H1 (cell line): ENCODE measurements at regions not wholly inside any gene's neighbourhood (a gene's known extent, or its start where the extent isn't known, plus 50 kb on each side); places are given as distances from the start of the nearest gene placed in this dataset.

Experiments
- CTCF ChIA-PET: fragments of 300-600 bp; sonication (Branson Sonifier 250); formaldehyde crosslinking; loops from one replicate; lab custom pipeline; 2021; ENCODE audit not compliant: partially characterized antibody; lab: Charles Lee
- POLR2A ChIA-PET: fragments of 300-600 bp; sonication (Branson Sonifier 250); formaldehyde crosslinking; loops from one replicate; lab custom pipeline; 2021; ENCODE audit warnings: inconsistent platforms; ENCODE audit not compliant: partially characterized antibody; lab: Charles Lee
- DNase-seq, 2 experiments: peaks; one replicate each; pipeline versions ENCODE4 v3.0.0 to v3.0.0-alpha.2; 2010 to 2022; ENCODE audit warnings: low spot score in 2 of 2, low read depth in 1 of 2, mixed read lengths in 1 of 2
- FAIRE-seq: peaks from 2 replicates; lab custom pipeline; 2011; peaks lifted over from hg19 to GRCh38; lab: Jason Lieb, UNC
- H2AFZ ChIP-seq: 2 replicates; pipeline ENCODE4 v1.8.1; 2012; ENCODE audit warnings: low read length, inconsistent platforms
- H2AK5ac ChIP-seq: 2 replicates; pipeline ENCODE4 v1.6.1; 2013; ENCODE audit warnings: low read depth, low read length
- H2BK120ac ChIP-seq: replicated peaks from 2 replicates; pipeline ENCODE3; 2013; ENCODE audit warnings: low read depth, low read length, inconsistent platforms
- H2BK12ac ChIP-seq: 2 replicates; pipeline ENCODE4 v1.6.1; 2013; ENCODE audit warnings: low read depth, low read length
- H2BK15ac ChIP-seq: 2 replicates; pipeline ENCODE4 v1.6.1; 2013; ENCODE audit warnings: low read length
- H2BK20ac ChIP-seq: 2 replicates; pipeline ENCODE4 v1.6.1; 2013; ENCODE audit warnings: low read length
- H2BK5ac ChIP-seq: 2 replicates; pipeline ENCODE4 v1.6.1; 2013; ENCODE audit warnings: low read depth, low read length
- H3K14ac ChIP-seq: 2 replicates; pipeline ENCODE4 v1.6.1; 2013; ENCODE audit warnings: inconsistent platforms; ENCODE audit not compliant: insufficient read length
- H3K18ac ChIP-seq: 2 replicates; pipeline ENCODE4 v1.6.1; 2013; ENCODE audit warnings: low read length; ENCODE audit errors: extremely low read depth
- H3K23ac ChIP-seq: 2 replicates; pipeline ENCODE4 v1.6.1; 2013; ENCODE audit warnings: inconsistent platforms; ENCODE audit not compliant: insufficient read length
- H3K23me2 ChIP-seq: 2 replicates; pipeline ENCODE4 v1.6.1; 2013; ENCODE audit warnings: low read depth, low read length
- H3K27ac ChIP-seq: 2 replicates; pipeline ENCODE4 v1.6.1; 2011; ENCODE audit warnings: low read depth, low read length, inconsistent platforms
- H3K27me3 ChIP-seq, 4 experiments: replicated peaks in 1 of 4; 1 replicate in 1 of 4; 2 replicates in 3 of 4; pipeline versions ENCODE4 v1.6.1 to v1.8.1; 2011 to 2013; ENCODE audit warnings: low read length in 3 of 4, mild to moderate bottlenecking in 3 of 4, inconsistent platforms in 2 of 4, mixed read lengths in 2 of 4, moderate library complexity in 1 of 4; ENCODE audit not compliant: control insufficient read depth in 3 of 4, insufficient read depth in 3 of 4; ENCODE audit errors: extremely low read depth in 1 of 4
- H3K36me3 ChIP-seq, 4 experiments: 2 replicates each; pipeline versions ENCODE4 v1.6.1 to v1.8.1; 2011 to 2013; ENCODE audit warnings: mild to moderate bottlenecking in 4 of 4, low read length in 3 of 4, moderate library complexity in 2 of 4, control low read depth in 1 of 4, inconsistent platforms in 1 of 4; ENCODE audit not compliant: insufficient read depth in 4 of 4, control insufficient read depth in 2 of 4
- H3K4ac ChIP-seq: replicated peaks from 2 replicates; pipeline ENCODE3; 2013; ENCODE audit warnings: low read length, low read depth, mixed read lengths, inconsistent platforms; ENCODE audit not compliant: insufficient read length
- H3K4me1 ChIP-seq, 4 experiments: replicated peaks in 1 of 4; 1 replicate in 1 of 4; 2 replicates in 3 of 4; pipeline versions ENCODE4 v1.6.1 to v1.8.1; 2011 to 2013; ENCODE audit warnings: low read length in 3 of 4, inconsistent platforms in 2 of 4, mixed read lengths in 1 of 4; ENCODE audit not compliant: insufficient read depth in 4 of 4, control insufficient read depth in 3 of 4
- H3K4me2 ChIP-seq, 2 experiments: 2 replicates each; pipeline versions ENCODE4 v1.6.1 to v1.8.1; 2011 to 2013; ENCODE audit warnings: low read depth in 2 of 2, low read length in 2 of 2, control low read depth in 1 of 2, inconsistent platforms in 1 of 2, mild to moderate bottlenecking in 1 of 2; ENCODE audit not compliant: insufficient read depth in 1 of 2
- H3K4me3 ChIP-seq, 4 experiments: fragments of 200-600, 300-600 bp in 1 of 4; sonication (generic), shearing (Covaris generic), sonication (Bioruptor Twin) in 1 of 4; 2 replicates each; pipeline versions ENCODE4 v1.5.1 to v1.8.1; 2011 to 2016; ENCODE audit warnings: low read length in 4 of 4, low read depth in 3 of 4, control low read depth in 2 of 4, inconsistent platforms in 2 of 4, mild to moderate bottlenecking in 2 of 4, mixed read lengths in 1 of 4, moderate library complexity in 1 of 4; ENCODE audit not compliant: insufficient read depth in 2 of 4; ENCODE audit errors: extremely low read depth in 1 of 4
- H3K56ac ChIP-seq: replicated peaks from 2 replicates; pipeline ENCODE3; 2013; ENCODE audit warnings: low read depth, mild to moderate bottlenecking, mixed read lengths, low read length, inconsistent platforms; ENCODE audit not compliant: insufficient read length
- H3K79me1 ChIP-seq: 2 replicates; pipeline ENCODE4 v1.6.1; 2013; ENCODE audit warnings: low read depth, low read length, control low read depth
- H3K79me2 ChIP-seq, 2 experiments: 2 replicates each; pipeline versions ENCODE4 v1.6.1 to v1.8.1; 2012 to 2013; ENCODE audit warnings: low read length in 2 of 2, mild to moderate bottlenecking in 2 of 2, inconsistent platforms in 1 of 2; ENCODE audit not compliant: insufficient read depth in 2 of 2, control insufficient read depth in 1 of 2
- H3K9ac ChIP-seq, 4 experiments: replicated peaks in 1 of 4; 1 replicate in 1 of 4; 2 replicates in 3 of 4; pipeline versions ENCODE4 v1.6.1 to v1.8.1; 2011 to 2013; ENCODE audit warnings: low read depth in 3 of 4, low read length in 3 of 4, control low read depth in 2 of 4, mild to moderate bottlenecking in 2 of 4, moderate library complexity in 2 of 4, inconsistent platforms in 1 of 4; ENCODE audit errors: extremely low read depth in 1 of 4
- H3K9me3 ChIP-seq, 2 experiments: 2 replicates each; pipeline versions ENCODE4 v1.6.1 to v1.8.1; 2012 to 2013; ENCODE audit warnings: mild to moderate bottlenecking in 2 of 2, moderate library complexity in 2 of 2, control low read depth in 1 of 2, inconsistent platforms in 1 of 2, low read depth in 1 of 2, low read length in 1 of 2, mixed read lengths in 1 of 2; ENCODE audit not compliant: insufficient read depth in 2 of 2
- H4K20me1 ChIP-seq, 2 experiments: replicated peaks in 1 of 2; 2 replicates each; pipeline versions ENCODE3 to v1.8.1; 2011 to 2013; ENCODE audit warnings: inconsistent platforms in 2 of 2, low read length in 2 of 2, mild to moderate bottlenecking in 1 of 2; ENCODE audit not compliant: insufficient read depth in 2 of 2, control insufficient read depth in 1 of 2
- H4K5ac ChIP-seq: 2 replicates; pipeline ENCODE4 v1.6.1; 2013; ENCODE audit warnings: low read length, low read depth, mixed read lengths, inconsistent platforms; ENCODE audit not compliant: insufficient read length
- H4K8ac ChIP-seq: 2 replicates; pipeline ENCODE4 v1.8.0; 2013; ENCODE audit warnings: mild to moderate bottlenecking, moderate library complexity, low read length, inconsistent platforms; ENCODE audit not compliant: insufficient read depth; ENCODE audit errors: extremely low read depth
- H4K91ac ChIP-seq: replicated peaks from 2 replicates; pipeline ENCODE3; 2013; ENCODE audit warnings: low read length, mixed read lengths, inconsistent platforms; ENCODE audit not compliant: insufficient read length
- ATF2 ChIP-seq: IDR thresholded peaks from 2 replicates; pipeline ENCODE4 v1.6.1; 2012; ENCODE audit warnings: low read length, inconsistent platforms
- BACH1 ChIP-seq: IDR thresholded peaks from 2 replicates; pipeline ENCODE4 v1.6.1; 2012; ENCODE audit warnings: low read length, improper control_type of control experiment
- CBX5 ChIP-seq: fragments of 300-800, 300-1000 bp; sonication (generic); IDR thresholded peaks from 2 replicates; pipeline ENCODE4 v1.7.1; 2016; ENCODE audit warnings: antibody characterized with exemption, low read length, low read depth
- CHD2 ChIP-seq: IDR thresholded peaks from 2 replicates; pipeline ENCODE4 v1.6.1; 2012; ENCODE audit warnings: low read length, improper control_type of control experiment
- CREB1 ChIP-seq: IDR thresholded peaks from 2 replicates; pipeline ENCODE4 v1.6.1; 2012; ENCODE audit warnings: inconsistent platforms
- EZH2 ChIP-seq: fragments of 200-600 bp; sonication (generic); IDR thresholded peaks from 2 replicates; pipeline ENCODE4 v1.7.1; 2012; ENCODE audit warnings: low read depth, mild to moderate bottlenecking, moderate library complexity, low read length, inconsistent platforms; ENCODE audit not compliant: severe bottlenecking
- JUN ChIP-seq: IDR thresholded peaks from 2 replicates; pipeline ENCODE4 v1.6.1; 2011; ENCODE audit warnings: low read depth, mild to moderate bottlenecking, improper control_type of control experiment, low read length
- KDM5A ChIP-seq: fragments of 200-600 bp; IDR thresholded peaks from 2 replicates; pipeline ENCODE4 v1.7.1; 2012; ENCODE audit warnings: mild to moderate bottlenecking, low read length, inconsistent platforms, mixed read lengths
- POLR2AphosphoS5 ChIP-seq: IDR thresholded peaks from 2 replicates; pipeline ENCODE4 v1.6.1; 2011; ENCODE audit warnings: low read depth, low read length
- RNF2 ChIP-seq: fragments of 200-900, 300-1000 bp; sonication (generic); IDR thresholded peaks from 2 replicates; pipeline ENCODE4 v1.7.1; 2016; ENCODE audit warnings: borderline replicate concordance, low read depth, mild to moderate bottlenecking, antibody characterized with exemption, low read length; ENCODE audit not compliant: poor library complexity, severe bottlenecking; ENCODE audit errors: missing control alignments
- RXRA ChIP-seq: IDR thresholded peaks from 2 replicates; pipeline ENCODE4 v1.6.1; 2011; ENCODE audit warnings: low read depth, mild to moderate bottlenecking, low read length, moderate library complexity; ENCODE audit not compliant: insufficient read depth
- SP4 ChIP-seq: IDR thresholded peaks from 2 replicates; pipeline ENCODE4 v1.6.1; 2012; ENCODE audit warnings: low read length, inconsistent platforms
- WGBS, 2 experiments: shearing (Covaris generic) in 1 of 2; methylation state at CpG; one replicate each; pipeline versions ENCODE4 v1.1.6 to v1.1.7; 2013 to 2015; ENCODE audit warnings: low lambda C conversion rate in 2 of 2, mixed read lengths in 2 of 2, inconsistent platforms in 1 of 2, low coverage in 1 of 2, missing lambda C conversion rate in 1 of 2; ENCODE audit not compliant: insufficient replicate concordance in 2 of 2, insufficient coverage in 1 of 2, insufficient read length in 1 of 2; ENCODE audit errors: extremely low coverage in 1 of 2, missing lambda C conversion rate in 1 of 2; 5-methylcytosine and 5-hydroxymethylcytosine counted together
- TF ChIP-seq, protein P1 (sequence below): IDR thresholded peaks from 2 replicates; pipeline ENCODE4 v1.6.1; 2012; ENCODE audit warnings: inconsistent platforms

DNA sequence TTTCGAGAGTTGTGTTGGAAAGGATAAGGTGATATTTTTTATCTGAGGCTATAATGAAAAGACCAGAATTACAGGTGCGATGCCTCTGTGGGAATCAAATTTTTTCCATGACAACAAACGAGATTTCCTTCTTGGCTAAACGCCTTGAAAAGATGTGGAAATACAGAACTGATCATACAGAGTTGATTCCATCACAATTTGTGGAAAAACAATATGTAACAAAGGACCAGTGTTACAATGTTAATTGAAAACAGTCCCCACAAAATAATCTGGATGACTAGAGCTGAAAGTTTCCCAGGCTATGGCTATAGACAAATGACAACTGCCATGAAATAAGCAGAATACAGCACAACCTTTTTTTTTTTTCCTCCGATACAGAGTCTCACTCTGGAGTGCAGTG lies 628.9 kb downstream of the DIAPH3 start:
- no peak overlapping the region for H3K18ac ChIP-seq
- no peak overlapping the region for H2BK15ac ChIP-seq
- no peak overlapping the region for H2BK12ac ChIP-seq
- no peak for FAIRE-seq
- H4K20me1 ChIP-seq, result no peaks in the 10 kb centered on the region
- no peak for DNase-seq
- no peak overlapping the region for H2AK5ac ChIP-seq
- H3K4me2 ChIP-seq, result no peak overlapping the region
- H4K5ac ChIP-seq, result no peak overlapping the region
- H3K27me3 ChIP-seq, result no peaks in the 10 kb centered on the region
- H3K79me1 ChIP-seq, result no peaks in the 10 kb centered on the region
- H2BK5ac ChIP-seq, result no peak overlapping the region
- no peak overlapping the region for H3K56ac ChIP-seq
- H4K8ac ChIP-seq, result no peak overlapping the region
- no peak overlapping the region for H3K27ac ChIP-seq
- H2BK120ac ChIP-seq, result no peak overlapping the region
- peaks cover 0 to 6% (median 3%) of the 10 kb centered on the region in 4 experiments; a peak in 5 of 7 replicates for H3K4me1 ChIP-seq
- H2AFZ ChIP-seq, result no peak overlapping the region
- no peak overlapping the region for H3K4ac ChIP-seq
- no peak overlapping the region for H4K91ac ChIP-seq
- H3K23ac ChIP-seq, result no peak overlapping the region
- no peak overlapping the region for H2BK20ac ChIP-seq
- H3K23me2 ChIP-seq, result no peaks in the 10 kb centered on the region
- no peaks in the 10 kb centered on the region for H3K79me2 ChIP-seq
- POLR2A ChIA-PET, result no interaction called here
- H3K14ac ChIP-seq, result no peak overlapping the region
- no peaks in the 10 kb centered on the region for H3K36me3 ChIP-seq
- CTCF ChIA-PET, result interaction anchor here (0.6 to 1.7 kb wide), 3 partner anchors 11 to 57 kb away, joined by 3 read pairs; no protein-coding TSS in a partner anchor
- H3K9ac ChIP-seq, result no peak overlapping the region
- WGBS, 2 experiments, result 88 to 100% methylated on average over 1 to 5 of the region's 5 CpGs
- H3K4me3 ChIP-seq, result no peak overlapping the region
- H3K9me3 ChIP-seq, result no peaks in the 10 kb centered on the region
- no peak for TF ChIP-seq CHD2
- TF ChIP-seq JUN, result no peak
- no peak for TF ChIP-seq RXRA
- no peak for TF ChIP-seq BACH1
- TF ChIP-seq, protein P1, sequence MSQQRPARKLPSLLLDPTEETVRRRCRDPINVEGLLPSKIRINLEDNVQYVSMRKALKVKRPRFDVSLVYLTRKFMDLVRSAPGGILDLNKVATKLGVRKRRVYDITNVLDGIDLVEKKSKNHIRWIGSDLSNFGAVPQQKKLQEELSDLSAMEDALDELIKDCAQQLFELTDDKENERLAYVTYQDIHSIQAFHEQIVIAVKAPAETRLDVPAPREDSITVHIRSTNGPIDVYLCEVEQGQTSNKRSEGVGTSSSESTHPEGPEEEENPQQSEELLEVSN, result no peak
- TF ChIP-seq EZH2, result no peak
- no peak for TF ChIP-seq CREB1
- no peak for TF ChIP-seq RNF2
- no peak for TF ChIP-seq POLR2AphosphoS5
- no peak for TF ChIP-seq SP4
- TF ChIP-seq ATF2, result no peak
- TF ChIP-seq KDM5A, result no peak
- no peak for TF ChIP-seq CBX5
